Mesothelial cell of epicardium (in vitro differentiated cells): ENCODE measurements at regions not wholly inside any gene's neighbourhood (a gene's known extent, or its start where the extent isn't known, plus 50 kb on each side); places are given as distances from the start of the nearest gene placed in this dataset.

Source experiments
- DNase-seq, 2 experiments: peaks; one replicate each; pipeline ENCODE4 v3.0.0; 2021; ENCODE audit warnings: low spot score in 2 of 2; ENCODE audit not compliant: unreplicated experiment in 2 of 2
- H3K27ac Mint-ChIP-seq: 2 replicates; pipeline ENCODE4 v1.8.0; 2021; ENCODE audit warnings: mixed read lengths
- H3K27me3 Mint-ChIP-seq: 2 replicates; pipeline ENCODE4 v1.8.0; 2021; ENCODE audit warnings: low read depth, mixed read lengths
- H3K36me3 Mint-ChIP-seq: 2 replicates; pipeline ENCODE4 v1.8.0; 2021; ENCODE audit warnings: mixed read lengths
- H3K4me1 Mint-ChIP-seq: 2 replicates; pipeline ENCODE4 v1.8.0; 2021; ENCODE audit warnings: mixed read lengths
- H3K4me3 Mint-ChIP-seq: 2 replicates; pipeline ENCODE4 v1.8.0; 2021; ENCODE audit warnings: mild to moderate bottlenecking, moderate library complexity, mixed read lengths
- H3K9me3 Mint-ChIP-seq: 2 replicates; pipeline ENCODE4 v1.8.0; 2021; ENCODE audit warnings: mixed read lengths
- CTCF ChIP-seq: fragments of 200-600 bp; sonication (generic); IDR thresholded peaks from one replicate; pipeline ENCODE4 v1.5.0; 2021; ENCODE audit warnings: antibody characterized with exemption; ENCODE audit not compliant: unreplicated experiment

- H3K27me3 Mint-ChIP-seq = no peaks in the 10 kb centered on the region
- peaks cover 6% of the 10 kb centered on the region for H3K4me1 Mint-ChIP-seq
- H3K9me3 Mint-ChIP-seq = peaks cover 8% of the 10 kb centered on the region
- H3K27ac Mint-ChIP-seq = no peak overlapping the region
- DNase-seq = no peak
- no peaks in the 10 kb centered on the region for H3K36me3 Mint-ChIP-seq
- H3K4me3 Mint-ChIP-seq = no peak overlapping the region
- TF ChIP-seq CTCF = no peak
These were observed 1139.3 kb downstream of the BRD1 start for GRCh38 chr22:48688366-48688765.

- no peaks in the 10 kb centered on the region for H3K27me3 Mint-ChIP-seq
- H3K27ac Mint-ChIP-seq = peak overlapping the region; percentile 82
- H3K9me3 Mint-ChIP-seq = peaks cover 8% of the 10 kb centered on the region
- peaks cover 6% of the 10 kb centered on the region for H3K4me1 Mint-ChIP-seq
- DNase-seq = no peak
- no peaks in the 10 kb centered on the region for H3K36me3 Mint-ChIP-seq
- TF ChIP-seq CTCF = no peak
- H3K4me3 Mint-ChIP-seq = no peak overlapping the region
These were observed 1140.1 kb downstream of the BRD1 start for GRCh38 chr22:48687606-48688005.

- no peak for DNase-seq
- peaks cover 8% of the 10 kb centered on the region for H3K9me3 Mint-ChIP-seq
- H3K27me3 Mint-ChIP-seq = no peaks in the 10 kb centered on the region
- H3K4me1 Mint-ChIP-seq = peaks cover 6% of the 10 kb centered on the region
- H3K36me3 Mint-ChIP-seq = no peaks in the 10 kb centered on the region
- H3K4me3 Mint-ChIP-seq = no peak overlapping the region
- TF ChIP-seq CTCF = no peak
- H3K27ac Mint-ChIP-seq = no peak overlapping the region
These were observed 1140.9 kb downstream of the BRD1 start for GRCh38 chr22:48686694-48687302.

- Mint-ChIP-seq H3K4me3 (no peak overlapping the region), H3K27ac (no peak overlapping the region), H3K4me1 (peaks cover 6% of the 10 kb centered on the region), H3K27me3 (no peaks in the 10 kb centered on the region), H3K36me3 (no peaks in the 10 kb centered on the region), H3K9me3 (peaks cover 8% of the 10 kb centered on the region)
- TF ChIP-seq CTCF = no peak
- no peak for DNase-seq
These were observed 1141.9 kb downstream of the BRD1 start for GRCh38 chr22:48685767-48686166.

- Mint-ChIP-seq H3K27me3 (no peaks in the 10 kb centered on the region), H3K27ac (no peak overlapping the region), H3K9me3 (peaks cover 8% of the 10 kb centered on the region), H3K4me1 (peaks cover 6% of the 10 kb centered on the region), H3K4me3 (no peak overlapping the region), H3K36me3 (no peaks in the 10 kb centered on the region)
- no peak for TF ChIP-seq CTCF
- no peak for DNase-seq
These were observed 1144.0 kb downstream of the BRD1 start for GRCh38 chr22:48683640-48684039.

- peaks cover 3% of the 10 kb centered on the region for H3K27me3 Mint-ChIP-seq
- H3K9me3 Mint-ChIP-seq = peaks cover 8% of the 10 kb centered on the region
These were observed 1145.2 kb downstream of the BRD1 start for GRCh38 chr22:48682504-48682903.

More at GRCh38 chr22:48682504-48682903, 1145.2 kb downstream of the BRD1 start:
- no peak for DNase-seq
- H3K36me3 Mint-ChIP-seq = no peaks in the 10 kb centered on the region
- no peak overlapping the region for H3K4me3 Mint-ChIP-seq
- peaks cover 1% of the 10 kb centered on the region for H3K4me1 Mint-ChIP-seq
- TF ChIP-seq CTCF = no peak
- H3K27ac Mint-ChIP-seq = no peak overlapping the region
